ENCODE measurements at regions not wholly inside any gene's neighbourhood (a gene's known extent, or its start where the extent isn't known, plus 50 kb on each side); places are given as distances from the start of the nearest gene placed in this dataset.

DNA sequence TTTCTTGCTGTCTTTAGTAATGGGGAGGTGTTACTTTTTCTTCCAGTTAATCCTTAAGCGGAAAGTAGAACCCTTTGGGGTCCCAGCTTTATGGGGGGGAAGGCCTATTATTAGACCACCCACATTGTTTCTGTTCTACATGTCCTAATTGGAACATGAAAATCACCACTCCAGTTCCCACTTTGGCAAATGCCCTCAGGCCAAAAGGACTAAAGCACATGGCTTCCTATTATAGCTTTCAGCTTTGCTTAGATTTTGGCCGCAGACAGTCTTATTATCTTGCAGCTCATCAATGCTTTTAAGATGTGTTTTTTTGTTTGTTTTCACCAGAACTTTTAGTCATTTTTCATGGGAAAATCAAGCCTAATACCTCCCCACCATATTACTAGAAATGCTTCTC, 296.8 kb upstream of the ANKH start:
- H3K18ac ChIP-seq (ENCODE audit: low read length) = no peak overlapping the region
- H3K79me2 ChIP-seq (ENCODE audit: control insufficient read depth, insufficient read depth, low read length) = no peaks in the 10 kb centered on the region
- H4K5ac ChIP-seq (ENCODE audit: low read length) = no peak overlapping the region
- H3K4me2 ChIP-seq (ENCODE audit: low read length) = no peak overlapping the region
- H3K56ac ChIP-seq (ENCODE audit: low read length) = no peak overlapping the region
- no peak overlapping the region for H3K9ac ChIP-seq (ENCODE audit: low read length)
- no peak overlapping the region for H2BK5ac ChIP-seq (ENCODE audit: low read length)
- DNase-seq = no peak
- no peak overlapping the region for H2AK5ac ChIP-seq (ENCODE audit: low read length)
- no peak overlapping the region for H4K8ac ChIP-seq (ENCODE audit: low read depth, low read length)
- H3K23ac ChIP-seq (ENCODE audit: low read length) = no peak overlapping the region
- no peak overlapping the region for H2BK120ac ChIP-seq (ENCODE audit: low read depth, low read length)
- H3K4ac ChIP-seq (ENCODE audit: low read depth, low read length) = no peak overlapping the region
- H3K36me3 ChIP-seq (ENCODE audit: control insufficient read depth, insufficient read depth, low read length) = no peaks in the 10 kb centered on the region
- H3K27me3 ChIP-seq (ENCODE audit: insufficient read depth, low read length, poor library complexity) = no peaks in the 10 kb centered on the region
- H3K79me1 ChIP-seq (ENCODE audit: low read length) = no peaks in the 10 kb centered on the region
- no peak overlapping the region for H2BK15ac ChIP-seq (replicated peaks; ENCODE audit: low read depth)
- H3K4me1 ChIP-seq (ENCODE audit: control insufficient read depth, low read depth, low read length) = no peaks in the 10 kb centered on the region
- WGBS (ENCODE audit: extremely low coverage, insufficient coverage, low lambda C conversion rate) = no CpG with 5 or more reads among the region's 2 CpGs
- no peak overlapping the region for H3K4me3 ChIP-seq (ENCODE audit: low read length)
- H3K27ac ChIP-seq (ENCODE audit: low read depth, low read length) = no peak overlapping the region

DNA sequence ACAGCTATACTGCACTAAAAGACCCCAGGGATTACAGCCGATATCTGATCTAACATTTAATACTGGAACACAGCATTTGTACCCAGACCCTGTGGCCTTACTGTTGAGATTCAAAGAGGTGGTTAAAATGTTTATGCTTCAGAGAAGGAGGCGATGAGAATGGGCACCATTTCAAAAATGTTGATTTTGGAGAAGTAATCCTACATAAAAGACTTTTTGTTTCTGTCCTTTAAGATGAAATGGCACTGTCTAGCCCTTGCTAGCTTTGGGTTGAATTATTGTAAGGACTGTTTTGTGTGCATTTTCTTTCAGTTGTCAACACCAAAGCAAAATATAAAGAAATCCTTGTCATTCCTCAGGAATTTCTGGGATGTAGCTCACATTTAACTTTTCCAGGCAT, 288.5 kb upstream of the ANKH start:
- H3K79me2 ChIP-seq (ENCODE audit: control insufficient read depth, insufficient read depth, low read length) = no peaks in the 10 kb centered on the region
- WGBS (ENCODE audit: extremely low coverage, insufficient coverage, low lambda C conversion rate) = no CpG with 5 or more reads among the region's 2 CpGs

DNA sequence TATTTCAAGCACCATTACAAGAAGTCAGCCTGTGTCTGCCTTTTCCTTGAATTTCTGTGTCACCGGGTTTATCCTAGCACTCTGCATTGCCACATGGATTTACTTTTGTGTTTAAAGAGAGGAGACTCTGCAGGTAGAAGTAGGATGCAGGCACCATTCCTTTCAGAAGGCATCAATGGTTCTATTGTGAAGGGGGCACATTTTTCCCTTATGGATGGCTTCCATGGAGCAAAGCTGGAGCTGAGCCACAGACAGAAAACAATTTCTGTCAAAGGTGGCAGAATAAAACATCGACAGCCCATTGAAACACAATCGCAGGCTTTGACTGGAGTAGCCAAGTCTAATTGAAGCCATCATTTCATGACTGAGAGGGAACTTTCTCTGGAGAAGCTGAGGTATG, 288.0 kb upstream of the ANKH start:
- Histone ChIP-seq H3K4me2 (ENCODE audit: low read length) (no peak overlapping the region), H3K27ac (ENCODE audit: low read depth, low read length) (no peak overlapping the region), H3K27me3 (ENCODE audit: insufficient read depth, low read length, poor library complexity) (no peaks in the 10 kb centered on the region), H2BK120ac (ENCODE audit: low read depth, low read length) (no peak overlapping the region), H4K5ac (ENCODE audit: low read length) (no peak overlapping the region), H3K4me3 (ENCODE audit: low read length) (no peak overlapping the region), H3K79me2 (ENCODE audit: control insufficient read depth, insufficient read depth, low read length) (no peaks in the 10 kb centered on the region), H3K4me1 (ENCODE audit: control insufficient read depth, low read depth, low read length) (no peaks in the 10 kb centered on the region), H3K23ac (ENCODE audit: low read length) (no peak overlapping the region), H3K18ac (ENCODE audit: low read length) (no peak overlapping the region), H3K36me3 (ENCODE audit: control insufficient read depth, insufficient read depth, low read length) (no peaks in the 10 kb centered on the region), H2BK15ac (replicated peaks; ENCODE audit: low read depth) (no peak overlapping the region), H3K9ac (ENCODE audit: low read length) (no peak overlapping the region), H4K8ac (ENCODE audit: low read depth, low read length) (no peak overlapping the region), H3K79me1 (ENCODE audit: low read length) (no peaks in the 10 kb centered on the region), H3K4ac (ENCODE audit: low read depth, low read length) (no peak overlapping the region), H2BK5ac (ENCODE audit: low read length) (no peak overlapping the region), H3K56ac (ENCODE audit: low read length) (no peak overlapping the region), H2AK5ac (ENCODE audit: low read length) (no peak overlapping the region)
- no peak for DNase-seq
- WGBS (ENCODE audit: extremely low coverage, insufficient coverage, low lambda C conversion rate) = no CpG with 5 or more reads among the region's 3 CpGs

More for the DNA sequence above, 288.5 kb upstream of the ANKH start:
- no peaks in the 10 kb centered on the region for H3K4me1 ChIP-seq (ENCODE audit: control insufficient read depth, low read depth, low read length)
- no peak overlapping the region for H3K27ac ChIP-seq (ENCODE audit: low read depth, low read length)
- H3K27me3 ChIP-seq (ENCODE audit: insufficient read depth, low read length, poor library complexity) = no peaks in the 10 kb centered on the region
- H3K4ac ChIP-seq (ENCODE audit: low read depth, low read length) = no peak overlapping the region
- DNase-seq = no peak
- no peak overlapping the region for H3K4me2 ChIP-seq (ENCODE audit: low read length)
- H3K9ac ChIP-seq (ENCODE audit: low read length) = no peak overlapping the region
- H2BK120ac ChIP-seq (ENCODE audit: low read depth, low read length) = no peak overlapping the region
- H3K36me3 ChIP-seq (ENCODE audit: control insufficient read depth, insufficient read depth, low read length) = no peaks in the 10 kb centered on the region
- no peak overlapping the region for H2AK5ac ChIP-seq (ENCODE audit: low read length)
- H3K79me1 ChIP-seq (ENCODE audit: low read length) = no peaks in the 10 kb centered on the region
- H3K18ac ChIP-seq (ENCODE audit: low read length) = no peak overlapping the region
- H2BK5ac ChIP-seq (ENCODE audit: low read length) = no peak overlapping the region
- no peak overlapping the region for H3K56ac ChIP-seq (ENCODE audit: low read length)
- H2BK15ac ChIP-seq (replicated peaks; ENCODE audit: low read depth) = no peak overlapping the region
- no peak overlapping the region for H3K4me3 ChIP-seq (ENCODE audit: low read length)
- H4K5ac ChIP-seq (ENCODE audit: low read length) = no peak overlapping the region
- no peak overlapping the region for H4K8ac ChIP-seq (ENCODE audit: low read depth, low read length)
- H3K23ac ChIP-seq (ENCODE audit: low read length) = no peak overlapping the region

DNA sequence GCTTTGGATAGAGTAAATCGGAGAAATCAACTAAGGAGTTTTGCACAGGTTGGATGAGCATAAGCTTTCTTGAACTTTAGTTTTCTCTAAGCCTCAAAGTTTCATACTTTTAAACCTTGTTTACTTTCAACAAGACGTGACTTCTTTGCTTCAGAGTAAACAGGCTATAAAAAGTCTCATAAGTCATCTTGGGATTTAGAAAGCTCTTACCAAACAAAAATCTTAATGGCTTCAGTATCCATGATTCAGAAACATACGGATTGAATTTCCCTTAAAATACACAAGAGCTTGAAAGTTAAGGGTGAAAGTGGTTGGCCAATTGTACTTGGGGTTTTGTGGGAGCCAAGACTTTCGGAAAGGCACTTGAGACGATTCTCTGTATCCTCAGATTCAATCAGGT, 270.9 kb upstream of the ANKH start:
- H3K18ac ChIP-seq (ENCODE audit: low read length) = no peak overlapping the region
- no peak for DNase-seq
- no peak overlapping the region for H2BK15ac ChIP-seq (replicated peaks; ENCODE audit: low read depth)
- H3K27me3 ChIP-seq (ENCODE audit: insufficient read depth, low read length, poor library complexity) = no peaks in the 10 kb centered on the region
- no peak overlapping the region for H2BK5ac ChIP-seq (ENCODE audit: low read length)
- no peak overlapping the region for H3K9ac ChIP-seq (ENCODE audit: low read length)
- H3K23ac ChIP-seq (ENCODE audit: low read length) = no peak overlapping the region
- H2AK5ac ChIP-seq (ENCODE audit: low read length) = no peak overlapping the region
- H3K79me2 ChIP-seq (ENCODE audit: control insufficient read depth, insufficient read depth, low read length) = no peaks in the 10 kb centered on the region
- H3K36me3 ChIP-seq (ENCODE audit: control insufficient read depth, insufficient read depth, low read length) = no peaks in the 10 kb centered on the region
- no peak overlapping the region for H3K27ac ChIP-seq (ENCODE audit: low read depth, low read length)
- H3K4me1 ChIP-seq (ENCODE audit: control insufficient read depth, low read depth, low read length) = no peaks in the 10 kb centered on the region
- no peak overlapping the region for H3K56ac ChIP-seq (ENCODE audit: low read length)
- no peak overlapping the region for H3K4ac ChIP-seq (ENCODE audit: low read depth, low read length)
- WGBS (ENCODE audit: extremely low coverage, insufficient coverage, low lambda C conversion rate) = no CpG with 5 or more reads among the region's 5 CpGs
- H3K4me2 ChIP-seq (ENCODE audit: low read length) = no peak overlapping the region
- H4K8ac ChIP-seq (ENCODE audit: low read depth, low read length) = no peak overlapping the region
- no peak overlapping the region for H3K4me3 ChIP-seq (ENCODE audit: low read length)
- no peak overlapping the region for H4K5ac ChIP-seq (ENCODE audit: low read length)
- H3K79me1 ChIP-seq (ENCODE audit: low read length) = no peaks in the 10 kb centered on the region
- no peak overlapping the region for H2BK120ac ChIP-seq (ENCODE audit: low read depth, low read length)

DNA sequence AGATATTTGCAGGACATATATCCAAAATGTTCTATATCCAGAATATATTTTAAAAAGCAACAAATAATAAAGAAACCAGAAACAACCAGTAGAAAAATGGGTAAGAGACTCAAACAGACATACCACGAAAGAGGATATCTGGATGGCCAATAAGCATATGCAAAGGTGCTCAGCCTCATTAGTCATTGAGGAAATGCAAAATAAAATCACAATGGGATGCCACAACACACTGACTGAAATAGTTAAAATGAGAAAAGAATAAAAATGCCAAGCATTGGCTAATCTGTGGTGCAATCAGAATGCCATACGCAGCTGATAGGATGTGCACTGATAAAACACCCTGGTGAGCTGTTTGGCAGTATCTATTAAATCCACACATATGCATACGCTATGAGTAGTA, 265.8 kb upstream of the ANKH start:
- Histone ChIP-seq H3K4me1 (ENCODE audit: control insufficient read depth, low read depth, low read length) (no peaks in the 10 kb centered on the region), H4K8ac (ENCODE audit: low read depth, low read length) (no peak overlapping the region), H2AK5ac (ENCODE audit: low read length) (no peak overlapping the region), H3K79me2 (ENCODE audit: control insufficient read depth, insufficient read depth, low read length) (no peaks in the 10 kb centered on the region), H3K4ac (ENCODE audit: low read depth, low read length) (no peak overlapping the region), H3K36me3 (ENCODE audit: control insufficient read depth, insufficient read depth, low read length) (no peaks in the 10 kb centered on the region), H2BK5ac (ENCODE audit: low read length) (no peak overlapping the region), H3K4me2 (ENCODE audit: low read length) (no peak overlapping the region), H2BK120ac (ENCODE audit: low read depth, low read length) (no peak overlapping the region), H3K27ac (ENCODE audit: low read depth, low read length) (no peak overlapping the region), H3K9ac (ENCODE audit: low read length) (no peak overlapping the region), H3K18ac (ENCODE audit: low read length) (no peak overlapping the region), H3K79me1 (ENCODE audit: low read length) (no peaks in the 10 kb centered on the region), H3K23ac (ENCODE audit: low read length) (no peak overlapping the region), H4K5ac (ENCODE audit: low read length) (no peak overlapping the region), H3K4me3 (ENCODE audit: low read length) (no peak overlapping the region), H2BK15ac (replicated peaks; ENCODE audit: low read depth) (no peak overlapping the region), H3K56ac (ENCODE audit: low read length) (no peak overlapping the region), H3K27me3 (ENCODE audit: insufficient read depth, low read length, poor library complexity) (no peaks in the 10 kb centered on the region)
- WGBS (ENCODE audit: extremely low coverage, insufficient coverage, low lambda C conversion rate) = no CpG with 5 or more reads among the region's 3 CpGs
- DNase-seq = no peak

DNA sequence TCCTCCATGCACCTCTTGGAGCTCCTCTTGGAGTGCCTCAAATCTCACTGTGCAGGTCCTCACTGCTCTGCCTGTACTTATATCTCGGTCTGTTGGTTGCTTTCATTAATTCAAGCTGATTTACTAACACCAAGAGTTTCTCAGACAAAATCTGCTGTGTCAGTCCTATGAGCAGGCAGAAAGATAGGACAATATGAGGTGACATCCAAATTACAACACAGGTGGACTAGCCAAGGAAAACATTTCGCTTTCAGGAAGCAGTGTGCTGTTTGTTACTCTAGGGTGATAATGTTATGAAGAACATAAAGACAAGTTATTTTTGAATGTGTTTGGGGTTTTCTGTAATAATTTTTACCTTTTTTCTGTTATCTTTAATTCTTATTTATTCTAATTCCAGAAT, 264.1 kb upstream of the ANKH start:
- H3K18ac ChIP-seq (ENCODE audit: low read length) = no peak overlapping the region
- H3K4me2 ChIP-seq (ENCODE audit: low read length) = no peak overlapping the region
- no peaks in the 10 kb centered on the region for H3K27me3 ChIP-seq (ENCODE audit: insufficient read depth, low read length, poor library complexity)

More for the DNA sequence above, 264.1 kb upstream of the ANKH start:
- Histone ChIP-seq H3K79me1 (ENCODE audit: low read length) (no peaks in the 10 kb centered on the region), H3K79me2 (ENCODE audit: control insufficient read depth, insufficient read depth, low read length) (no peaks in the 10 kb centered on the region), H3K9ac (ENCODE audit: low read length) (no peak overlapping the region), H2BK5ac (ENCODE audit: low read length) (no peak overlapping the region), H4K8ac (ENCODE audit: low read depth, low read length) (no peak overlapping the region), H3K4me1 (ENCODE audit: control insufficient read depth, low read depth, low read length) (no peaks in the 10 kb centered on the region), H4K5ac (ENCODE audit: low read length) (no peak overlapping the region), H3K4ac (ENCODE audit: low read depth, low read length) (no peak overlapping the region), H2AK5ac (ENCODE audit: low read length) (no peak overlapping the region), H3K4me3 (ENCODE audit: low read length) (no peak overlapping the region), H2BK15ac (replicated peaks; ENCODE audit: low read depth) (no peak overlapping the region), H3K27ac (ENCODE audit: low read depth, low read length) (no peak overlapping the region), H2BK120ac (ENCODE audit: low read depth, low read length) (no peak overlapping the region), H3K23ac (ENCODE audit: low read length) (no peak overlapping the region), H3K36me3 (ENCODE audit: control insufficient read depth, insufficient read depth, low read length) (no peaks in the 10 kb centered on the region), H3K56ac (ENCODE audit: low read length) (no peak overlapping the region)
- DNase-seq = no peak
- no CpG with 5 or more reads among the region's 2 CpGs for WGBS (ENCODE audit: extremely low coverage, insufficient coverage, low lambda C conversion rate)
